ENCODE measurements at regions not wholly inside any gene's neighbourhood (a gene's known extent, or its start where the extent isn't known, plus 50 kb on each side); places are given as distances from the start of the nearest gene placed in this dataset.

DNA sequence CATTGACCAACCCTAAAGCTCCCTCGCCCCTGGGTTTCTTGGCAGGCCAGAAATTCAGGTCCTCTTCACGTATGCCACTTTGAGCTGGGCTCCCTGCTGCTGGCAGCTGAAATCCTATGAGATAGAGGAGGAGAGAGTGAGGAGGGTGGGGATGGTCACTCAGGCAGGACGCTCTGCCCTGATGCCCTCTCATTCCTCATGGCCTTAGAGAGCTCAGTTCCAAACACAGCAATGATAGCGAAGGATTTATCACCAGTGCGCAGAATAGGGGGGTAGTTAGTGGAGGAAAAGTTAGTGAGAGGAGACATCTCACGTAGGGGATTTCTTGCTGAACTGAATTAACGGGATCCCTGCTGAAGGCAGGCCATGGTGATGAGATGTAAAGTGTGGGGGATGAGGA, 84.2 kb upstream of the PMEPA1 start:
- POLR2A ChIA-PET (ENCODE audit: low non-redundant PET): no interaction called here
- no peak overlapping the region for H3K4me3 ChIP-seq (ENCODE audit: low read depth, low read length, poor library complexity, severe bottlenecking)
- CTCF ChIA-PET: no interaction called here
- no peak overlapping the region for H3K27ac ChIP-seq (ENCODE audit: low read depth, low read length, poor library complexity, severe bottlenecking)
- no peaks in the 10 kb centered on the region for H3K36me3 ChIP-seq (ENCODE audit: insufficient read depth, low read length, poor library complexity, severe bottlenecking)
- no TSS peak for BruUV-seq (replicated peaks)
- TF ChIP-seq, protein P1, sequence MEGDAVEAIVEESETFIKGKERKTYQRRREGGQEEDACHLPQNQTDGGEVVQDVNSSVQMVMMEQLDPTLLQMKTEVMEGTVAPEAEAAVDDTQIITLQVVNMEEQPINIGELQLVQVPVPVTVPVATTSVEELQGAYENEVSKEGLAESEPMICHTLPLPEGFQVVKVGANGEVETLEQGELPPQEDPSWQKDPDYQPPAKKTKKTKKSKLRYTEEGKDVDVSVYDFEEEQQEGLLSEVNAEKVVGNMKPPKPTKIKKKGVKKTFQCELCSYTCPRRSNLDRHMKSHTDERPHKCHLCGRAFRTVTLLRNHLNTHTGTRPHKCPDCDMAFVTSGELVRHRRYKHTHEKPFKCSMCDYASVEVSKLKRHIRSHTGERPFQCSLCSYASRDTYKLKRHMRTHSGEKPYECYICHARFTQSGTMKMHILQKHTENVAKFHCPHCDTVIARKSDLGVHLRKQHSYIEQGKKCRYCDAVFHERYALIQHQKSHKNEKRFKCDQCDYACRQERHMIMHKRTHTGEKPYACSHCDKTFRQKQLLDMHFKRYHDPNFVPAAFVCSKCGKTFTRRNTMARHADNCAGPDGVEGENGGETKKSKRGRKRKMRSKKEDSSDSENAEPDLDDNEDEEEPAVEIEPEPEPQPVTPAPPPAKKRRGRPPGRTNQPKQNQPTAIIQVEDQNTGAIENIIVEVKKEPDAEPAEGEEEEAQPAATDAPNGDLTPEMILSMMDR (conservative IDR thresholded peaks at IDR 0.05; ENCODE audit: low read depth, low read length): no peak
- TF ChIP-seq EZH2 (IDR thresholded peaks at IDR 0.05; ENCODE audit: borderline replicate concordance, low read depth, low read length, poor library complexity, severe bottlenecking): no peak
- no peak for DNase-seq (ENCODE audit: low spot score)
- no peaks in the 10 kb centered on the region for H3K4me1 ChIP-seq (ENCODE audit: insufficient read depth, low read length, poor library complexity, severe bottlenecking)
- no peaks in the 10 kb centered on the region for H3K27me3 ChIP-seq (replicated peaks; ENCODE audit: insufficient read depth, low read depth, low read length, poor library complexity)
- no peaks in the 10 kb centered on the region for H3K9me3 ChIP-seq (ENCODE audit: low read depth, low read length, poor library complexity, severe bottlenecking)
- intact Hi-C loops (cut with micrococcal nuclease; ENCODE audit: unreplicated experiment): no loop called here

DNA sequence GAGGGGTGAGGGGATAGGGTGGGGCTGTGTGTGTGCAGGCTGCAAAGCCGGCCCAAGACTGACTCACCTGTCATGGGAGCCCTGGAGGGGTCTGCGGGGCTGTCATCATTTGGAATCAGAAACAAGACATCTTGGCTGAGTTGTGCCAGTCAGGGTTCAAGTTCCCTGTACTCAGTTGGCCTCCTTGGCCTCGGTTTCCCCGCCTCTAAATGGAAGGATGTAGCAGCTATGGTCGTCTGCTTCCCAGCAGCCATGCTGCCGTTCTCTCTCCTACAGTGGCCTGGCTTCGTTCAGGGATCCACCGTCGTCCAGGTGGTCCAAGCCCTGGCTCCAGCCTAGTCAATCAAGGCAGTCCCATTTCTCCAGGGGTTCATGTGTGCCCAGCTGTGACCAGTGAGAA, 83.6 kb upstream of the PMEPA1 start:
- H3K27ac ChIP-seq (ENCODE audit: low read depth, low read length, poor library complexity, severe bottlenecking): no peak overlapping the region
- no peak for DNase-seq (ENCODE audit: low spot score)
- H3K9me3 ChIP-seq (ENCODE audit: low read depth, low read length, poor library complexity, severe bottlenecking): no peaks in the 10 kb centered on the region
- no peaks in the 10 kb centered on the region for H3K4me1 ChIP-seq (ENCODE audit: insufficient read depth, low read length, poor library complexity, severe bottlenecking)
- ChIA-PET POLR2A (ENCODE audit: low non-redundant PET) (no interaction called here), CTCF (no interaction called here)
- no peak overlapping the region for H3K4me3 ChIP-seq (ENCODE audit: low read depth, low read length, poor library complexity, severe bottlenecking)
- TF ChIP-seq, protein P1 (conservative IDR thresholded peaks at IDR 0.05; ENCODE audit: low read depth, low read length): no peak
- TF ChIP-seq EZH2 (IDR thresholded peaks at IDR 0.05; ENCODE audit: borderline replicate concordance, low read depth, low read length, poor library complexity, severe bottlenecking): no peak
- H3K27me3 ChIP-seq (replicated peaks; ENCODE audit: insufficient read depth, low read depth, low read length, poor library complexity): no peaks in the 10 kb centered on the region
- intact Hi-C loops (cut with micrococcal nuclease; ENCODE audit: unreplicated experiment): no loop called here
- BruUV-seq (replicated peaks): no TSS peak
- H3K36me3 ChIP-seq (ENCODE audit: insufficient read depth, low read length, poor library complexity, severe bottlenecking): no peaks in the 10 kb centered on the region

GRCh38 chr20:57792386-57793080, 82.7 kb upstream of the PMEPA1 start:
- ChIA-PET POLR2A (ENCODE audit: low non-redundant PET) (interaction anchor here (0.7 kb wide), 1 partner anchor 19 kb away, joined by 5 read pairs; no protein-coding TSS in a partner anchor), CTCF (no interaction called here)
- no peaks in the 10 kb centered on the region for H3K36me3 ChIP-seq (ENCODE audit: insufficient read depth, low read length, poor library complexity, severe bottlenecking)
- DNase-seq (ENCODE audit: low spot score): no peak
- TF ChIP-seq EZH2 (IDR thresholded peaks at IDR 0.05; ENCODE audit: borderline replicate concordance, low read depth, low read length, poor library complexity, severe bottlenecking): no peak
- TF ChIP-seq, protein P1 (conservative IDR thresholded peaks at IDR 0.05; ENCODE audit: low read depth, low read length): no peak
- no TSS peak for BruUV-seq (replicated peaks)
- no peaks in the 10 kb centered on the region for H3K9me3 ChIP-seq (ENCODE audit: low read depth, low read length, poor library complexity, severe bottlenecking)
- H3K4me1 ChIP-seq (ENCODE audit: insufficient read depth, low read length, poor library complexity, severe bottlenecking): no peaks in the 10 kb centered on the region
- H3K27me3 ChIP-seq (replicated peaks; ENCODE audit: insufficient read depth, low read depth, low read length, poor library complexity): no peaks in the 10 kb centered on the region
- intact Hi-C loops (cut with micrococcal nuclease; ENCODE audit: unreplicated experiment): no loop called here
- H3K4me3 ChIP-seq (ENCODE audit: low read depth, low read length, poor library complexity, severe bottlenecking): no peak overlapping the region
- no peak overlapping the region for H3K27ac ChIP-seq (ENCODE audit: low read depth, low read length, poor library complexity, severe bottlenecking)
